HG02870 (cell line): ENCODE measurements at regions not wholly inside any gene's neighbourhood (a gene's known extent, or its start where the extent isn't known, plus 50 kb on each side); places are given as distances from the start of the nearest gene placed in this dataset.

Experiments
- ATAC-seq: cut with Tn5 transposase; IDR thresholded peaks from one replicate; pipeline ENCODE4 v1.9.1; 2021; ENCODE audit warnings: mild to moderate bottlenecking, moderate library complexity; ENCODE audit not compliant: unreplicated experiment

DNA sequence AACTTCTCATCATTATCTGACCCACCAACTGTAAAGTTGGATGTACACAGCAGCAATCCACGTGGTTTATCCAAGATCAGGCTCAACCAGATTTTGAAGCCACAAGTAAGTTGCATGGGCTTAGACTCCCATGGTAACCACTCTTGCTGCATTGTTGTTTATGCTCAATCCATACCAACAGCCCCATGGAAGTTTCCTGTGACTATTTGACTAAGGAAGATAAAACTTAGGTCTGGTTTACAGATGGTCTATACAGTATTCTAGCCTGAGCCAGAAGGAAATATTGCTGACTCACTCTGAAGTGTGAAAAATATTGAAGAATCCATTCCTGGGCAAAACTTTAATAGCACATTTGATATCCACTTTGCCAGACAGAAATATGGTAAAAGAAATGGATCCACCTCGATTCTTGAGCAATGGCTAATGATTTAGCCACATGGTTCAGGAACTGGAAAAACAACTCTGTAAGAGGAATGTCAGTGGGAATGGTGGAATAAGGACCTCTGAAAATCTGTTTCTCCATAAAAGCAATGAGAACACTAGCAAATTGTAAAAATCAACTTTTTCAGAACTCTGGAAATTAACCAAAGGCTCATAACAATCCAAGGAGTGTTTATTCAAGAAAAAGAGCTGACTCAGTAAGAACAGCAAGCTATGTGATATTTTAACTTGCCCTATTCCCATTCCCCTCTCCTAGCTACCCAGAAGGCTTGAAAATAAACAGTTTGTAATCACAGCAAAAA lies 162.9 kb upstream of the STT3B start:
- no peak for ATAC-seq

DNA sequence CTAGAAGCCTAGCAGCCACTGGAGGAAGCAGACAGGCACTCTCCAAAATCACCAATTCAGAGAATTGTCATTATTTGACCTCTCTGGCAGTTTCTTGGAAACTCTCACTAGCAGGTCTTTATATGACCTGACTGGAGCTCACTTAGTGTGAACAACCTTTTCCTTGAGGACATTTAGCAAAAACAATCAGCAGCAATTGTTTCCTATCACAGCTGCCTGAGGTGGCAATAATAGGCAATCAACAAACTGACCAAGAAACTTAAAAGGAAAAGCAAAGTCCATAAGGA lies 162.4 kb upstream of the STT3B start:
- ATAC-seq, result no peak

DNA sequence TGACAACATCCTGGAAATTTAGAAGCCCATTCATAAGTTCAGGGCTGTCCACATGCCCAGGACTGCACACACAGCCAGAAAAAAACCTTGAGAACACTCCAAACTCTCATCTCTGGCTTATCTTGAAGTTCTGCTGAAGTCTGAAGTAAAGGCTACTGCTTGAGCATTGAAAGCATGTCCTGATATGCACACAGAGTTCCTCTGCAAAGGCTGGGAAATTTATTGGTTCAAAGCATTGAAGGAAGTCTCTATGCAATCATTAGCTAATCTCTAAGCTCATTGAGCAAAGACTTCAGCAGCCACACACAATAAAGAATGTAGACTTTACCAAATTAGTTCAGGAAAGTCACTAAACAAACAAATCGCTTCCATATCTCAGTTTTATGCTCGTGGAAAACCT lies 162.0 kb upstream of the STT3B start:
- ATAC-seq, result no peak

DNA sequence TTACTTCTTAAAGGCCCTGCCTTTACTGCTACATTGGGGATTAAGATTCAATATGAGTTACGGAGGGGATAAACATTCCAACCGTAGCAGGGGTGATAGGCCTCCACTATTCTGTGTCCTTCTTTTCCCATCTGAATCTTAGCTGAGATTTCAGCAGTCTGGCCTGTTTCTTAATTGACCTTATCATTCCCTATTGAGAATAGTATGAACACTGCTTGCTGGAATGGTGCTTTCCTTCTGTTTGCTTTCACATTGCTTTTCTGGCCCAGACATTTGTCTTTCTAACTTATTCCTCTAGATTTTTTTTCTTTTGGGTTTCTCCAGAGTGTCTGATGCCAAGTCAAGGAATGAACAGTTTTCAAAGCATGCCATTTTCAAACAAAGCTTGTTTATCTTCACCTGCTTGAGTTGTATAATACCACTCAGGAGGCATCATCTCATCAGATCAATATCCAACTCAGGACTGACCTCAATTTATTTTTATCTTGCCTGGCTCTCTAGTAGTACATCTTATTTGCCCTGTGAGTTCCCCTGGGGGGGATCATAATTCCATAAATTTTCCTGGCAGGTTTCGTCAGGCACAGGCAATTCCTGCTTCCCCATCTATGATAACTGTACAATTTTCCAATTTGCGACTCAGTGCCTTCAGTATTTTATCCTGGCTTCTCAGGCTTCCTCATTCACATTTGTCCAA lies 161.1 kb upstream of the STT3B start:
- no peak for ATAC-seq

DNA sequence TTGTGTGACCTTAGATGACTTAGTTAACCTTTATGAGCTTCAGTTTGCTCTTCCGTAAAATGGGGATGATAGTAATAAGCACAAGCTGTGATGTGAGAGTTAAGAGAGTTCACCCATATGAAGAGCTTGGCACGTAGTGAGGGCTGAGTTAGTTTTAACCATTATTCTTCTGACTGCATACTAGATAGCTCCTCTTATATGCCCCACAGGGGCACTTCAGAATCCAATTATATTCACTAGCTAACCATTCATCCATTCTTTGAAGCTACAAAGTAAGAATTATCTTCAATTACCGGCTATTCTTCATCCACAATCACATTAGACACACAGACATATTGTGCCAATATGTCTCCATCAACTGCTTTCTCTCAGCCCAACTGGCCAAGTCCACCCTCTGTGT lies 159.0 kb upstream of the STT3B start:
- ATAC-seq, result no peak

DNA sequence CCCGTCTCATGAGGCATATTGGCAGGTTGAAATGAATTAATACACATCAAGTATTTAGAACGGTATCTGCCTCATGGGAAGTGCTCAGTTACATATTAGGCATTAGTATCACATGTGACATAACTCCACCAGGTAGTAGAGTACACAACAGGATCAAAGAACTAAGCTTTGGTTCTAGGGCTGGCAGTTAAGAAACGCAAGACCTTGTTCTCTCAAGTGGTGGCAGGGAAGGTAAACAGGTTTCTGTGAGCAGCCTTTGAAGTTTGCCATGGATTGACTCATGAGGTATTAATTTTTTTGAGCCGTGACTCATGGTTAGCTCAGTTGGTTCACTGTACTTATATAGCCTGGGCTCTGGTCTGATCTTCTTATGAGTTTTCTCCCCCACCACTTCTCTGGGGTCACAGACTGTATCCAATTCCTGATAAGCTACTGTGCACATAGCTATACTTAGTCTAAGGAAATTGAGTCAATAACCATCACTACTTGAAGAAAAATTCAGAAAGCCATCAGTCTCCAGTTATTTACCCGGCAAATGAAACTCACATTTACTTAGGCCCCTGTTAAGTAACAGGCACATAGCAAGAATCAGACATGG lies 155.6 kb upstream of the STT3B start:
- ATAC-seq, result no peak

DNA sequence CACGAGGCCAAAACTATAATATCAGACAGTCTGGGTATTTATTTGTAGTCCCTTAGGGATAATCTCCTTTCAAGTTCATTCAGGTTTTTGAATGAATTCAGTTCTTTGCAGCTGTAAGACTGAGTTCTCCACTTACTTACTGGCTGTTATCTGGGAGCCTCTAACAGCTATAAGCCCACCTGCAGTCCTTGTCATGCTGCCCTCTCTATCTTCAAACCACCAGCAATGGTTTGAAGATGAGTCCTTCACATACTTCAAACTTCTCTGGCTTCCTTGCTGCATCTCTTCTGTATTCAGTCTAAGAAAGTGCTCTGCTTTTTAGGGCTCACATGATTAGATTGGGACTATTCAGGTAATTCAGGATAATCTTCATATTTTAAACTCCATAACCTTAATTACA lies 154.5 kb upstream of the STT3B start:
- ATAC-seq, result no peak

DNA sequence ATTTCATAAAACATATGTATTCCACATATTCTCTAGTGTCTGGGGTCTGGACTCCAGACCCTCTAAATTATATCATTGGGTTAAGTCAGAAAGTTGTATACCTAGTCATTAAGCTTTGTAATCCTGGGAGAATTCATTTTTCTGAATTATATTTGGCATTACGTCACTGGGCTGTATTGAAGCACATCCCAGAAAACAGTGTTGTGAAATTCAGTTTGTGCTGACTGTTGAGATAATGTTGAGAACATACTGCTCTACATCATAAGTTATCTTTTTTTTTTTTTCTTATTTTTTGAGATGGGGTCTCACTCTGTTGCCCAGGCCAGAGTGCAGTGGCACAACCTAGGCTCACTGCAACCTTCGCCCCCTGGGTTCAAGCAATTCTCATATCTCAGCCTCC lies 153.1 kb upstream of the STT3B start:
- ATAC-seq, result no peak

DNA sequence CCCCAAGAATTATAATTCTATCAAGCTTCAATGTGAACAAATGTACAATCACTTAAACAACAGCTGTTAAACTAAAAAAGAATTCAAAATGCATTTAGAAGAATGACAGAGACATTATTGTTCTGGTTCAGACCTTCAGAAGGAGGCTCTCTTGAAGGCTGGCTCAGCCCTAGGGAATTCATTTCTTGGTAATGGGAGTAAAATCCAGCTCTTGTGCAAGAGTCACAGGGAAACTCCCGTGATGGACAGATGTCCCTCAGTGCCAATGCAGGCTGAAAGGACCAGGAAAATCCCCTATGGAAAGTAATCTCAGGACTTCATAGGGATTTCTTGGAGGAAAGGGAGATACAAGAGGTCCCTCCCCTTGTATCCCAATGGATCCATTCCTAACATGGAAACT lies 149.9 kb upstream of the STT3B start:
- ATAC-seq, result no peak

DNA sequence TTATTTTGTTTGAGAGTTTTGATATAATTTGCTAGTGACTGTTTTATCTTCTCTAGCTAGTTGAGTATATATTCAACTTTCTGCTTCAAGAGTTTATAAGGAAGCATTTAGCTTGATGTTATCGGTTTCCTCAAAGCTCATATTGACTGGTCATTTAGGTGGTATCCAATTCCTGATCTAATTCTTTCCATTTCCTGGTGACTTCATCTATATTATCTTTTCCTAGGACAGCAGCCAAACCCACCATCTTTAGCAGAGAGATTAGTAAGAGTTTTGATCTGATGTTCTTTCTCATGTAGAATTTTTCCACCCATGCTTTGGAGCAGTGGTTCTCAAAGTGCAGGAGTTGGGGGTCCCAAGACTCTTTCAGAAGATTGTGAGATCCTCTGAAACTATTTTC lies 148.6 kb upstream of the STT3B start:
- no peak for ATAC-seq

DNA sequence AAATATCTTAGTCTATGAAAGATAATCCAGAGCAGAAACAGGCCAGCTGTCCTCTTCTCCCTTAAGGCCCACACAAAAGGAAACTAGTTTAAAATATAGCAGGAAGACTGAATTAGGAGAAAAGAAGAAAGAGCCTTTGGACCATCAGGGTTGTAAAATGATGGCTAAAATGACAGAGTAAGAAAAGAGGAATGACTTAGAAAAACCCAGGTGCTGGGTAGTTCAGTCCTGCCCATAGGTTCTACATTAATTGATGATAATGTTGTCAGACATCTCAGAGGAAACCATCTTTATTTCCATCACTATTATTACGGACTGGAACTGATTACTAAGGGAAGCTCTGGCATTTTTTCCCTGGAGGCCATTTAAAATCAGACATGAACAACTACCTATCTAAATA lies 142.8 kb upstream of the STT3B start:
- no peak for ATAC-seq

DNA sequence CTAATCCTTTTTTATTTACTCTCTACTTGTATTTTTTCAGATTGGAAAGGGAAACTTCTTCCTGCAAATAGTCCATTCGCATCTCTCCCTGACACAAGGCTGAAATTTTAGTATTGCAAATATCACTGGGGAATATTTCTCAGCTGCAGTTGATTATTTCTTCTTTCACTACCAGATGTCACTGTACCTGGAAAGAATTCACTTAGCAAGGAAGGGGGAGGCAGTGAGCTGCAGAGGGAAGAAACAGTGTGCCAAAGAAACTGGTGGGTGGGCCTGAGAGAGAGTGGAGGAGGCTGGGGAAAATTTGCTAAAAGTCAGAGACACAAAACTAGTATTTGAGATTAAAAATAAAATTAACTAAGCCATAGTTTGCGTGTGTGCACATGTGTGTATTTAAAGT lies 142.3 kb upstream of the STT3B start:
- ATAC-seq, result no peak

DNA sequence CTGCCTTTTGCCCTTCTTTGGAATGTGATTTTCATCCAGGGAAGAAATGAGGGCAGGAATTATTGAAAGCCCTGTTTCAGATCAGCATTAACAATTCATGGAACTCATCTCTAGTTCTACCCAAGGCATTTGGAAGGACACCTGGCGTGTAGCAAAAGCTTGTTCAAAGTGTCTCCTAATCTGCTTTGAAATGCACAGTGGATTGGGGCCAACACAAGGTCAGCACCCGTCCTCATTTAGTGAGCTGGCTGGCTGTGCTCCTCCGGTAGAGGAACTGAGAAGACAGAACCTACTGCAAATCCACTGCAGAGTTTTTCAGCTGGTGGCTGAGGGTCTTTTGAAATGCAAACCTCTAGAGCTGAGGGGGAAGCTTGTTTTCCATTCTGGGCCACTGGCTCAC lies 141.6 kb upstream of the STT3B start:
- peak; percentile 58 for ATAC-seq

DNA sequence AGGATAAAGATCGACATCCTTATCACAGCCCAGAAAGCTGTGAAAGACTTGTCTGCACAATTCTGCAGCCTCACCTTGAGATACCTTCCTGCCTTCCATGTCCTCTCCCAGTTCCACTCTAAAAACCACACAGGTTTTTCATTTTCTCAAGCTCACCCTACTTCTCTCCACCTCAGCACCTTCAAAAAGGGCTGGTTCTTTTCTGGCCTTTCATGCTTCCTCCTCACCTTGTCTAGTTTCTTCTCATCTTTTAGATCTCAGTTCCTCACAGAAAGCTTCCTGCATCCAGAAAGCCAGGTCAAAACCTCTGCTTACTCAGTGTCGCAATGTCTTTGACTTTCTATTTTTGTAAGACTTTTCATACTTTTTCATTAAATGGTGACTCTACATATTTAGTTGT lies 140.2 kb upstream of the STT3B start:
- ATAC-seq, result peak; percentile 74

DNA sequence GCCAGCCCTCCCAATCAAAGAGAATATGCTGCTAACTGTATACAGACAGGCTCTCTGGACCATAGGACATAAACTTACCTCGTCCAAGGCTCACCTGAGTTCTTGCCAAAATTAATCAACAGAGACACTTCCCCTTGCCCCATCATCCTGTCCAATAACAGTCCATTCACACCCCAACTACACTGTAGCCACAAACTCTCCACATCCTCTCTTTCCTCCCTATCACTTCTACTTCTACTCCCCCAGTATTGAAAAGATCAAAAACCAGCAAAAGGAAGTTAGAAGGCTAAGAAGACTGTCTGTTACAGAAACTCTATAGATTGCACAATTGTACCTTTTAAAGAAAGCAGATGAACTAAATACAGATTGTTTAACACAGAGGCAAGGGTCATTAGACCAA lies 133.5 kb upstream of the STT3B start:
- ATAC-seq, result no peak

DNA sequence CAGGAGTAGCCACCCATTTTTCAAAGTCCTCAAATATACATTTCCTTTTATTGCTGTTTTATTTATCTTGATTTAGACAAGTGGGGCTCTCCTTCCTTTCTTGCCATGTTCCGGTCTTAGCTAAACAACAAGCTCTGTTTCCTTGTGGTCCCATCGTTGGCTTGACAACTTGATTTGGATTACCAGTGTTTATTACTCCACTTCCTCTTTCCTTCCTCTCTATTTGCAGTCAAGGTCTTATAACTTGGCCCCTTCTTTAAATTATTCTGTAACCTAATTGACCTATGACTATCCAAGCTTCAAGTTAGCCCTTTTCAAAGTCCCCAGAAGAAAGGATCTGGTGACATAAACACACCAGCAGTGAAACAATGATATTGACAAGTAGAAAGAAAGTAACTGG lies 130.6 kb upstream of the STT3B start:
- no peak for ATAC-seq

DNA sequence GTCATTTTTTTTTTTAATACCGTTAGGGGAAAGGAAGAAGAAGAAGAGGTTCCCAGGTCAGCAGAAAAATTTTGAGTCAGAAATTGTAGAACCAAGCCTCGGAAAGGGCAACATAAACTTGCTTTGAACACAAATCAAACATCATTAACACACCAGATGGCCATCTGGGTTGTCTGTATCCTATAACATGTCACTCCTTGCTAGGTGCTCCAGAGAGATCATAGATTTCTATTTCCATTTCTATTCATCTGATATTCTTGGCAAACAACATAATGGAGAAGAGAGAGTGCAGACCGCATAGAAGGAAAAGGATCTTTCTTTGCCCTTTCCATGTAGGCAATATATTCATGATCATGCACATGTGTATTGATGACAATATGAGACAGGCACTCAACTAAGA lies 129.5 kb upstream of the STT3B start:
- no peak for ATAC-seq

DNA sequence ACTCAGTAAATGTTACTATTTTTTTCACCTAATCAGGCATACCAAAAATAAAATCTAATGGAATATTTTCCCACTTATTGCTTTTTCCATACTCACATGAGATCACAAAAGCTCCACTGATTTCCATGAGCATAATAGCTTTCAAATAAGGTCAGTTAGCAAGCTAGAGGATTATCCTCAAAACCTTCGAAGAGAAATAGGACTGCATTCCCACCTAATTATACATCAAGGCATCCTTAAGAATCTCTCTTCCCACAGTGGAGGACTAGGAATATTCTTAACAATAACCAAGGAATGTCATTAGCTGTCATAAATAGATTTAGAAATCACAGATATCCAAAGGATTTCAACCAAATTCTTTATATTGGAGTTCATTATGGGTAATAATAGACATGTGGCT lies 127.9 kb upstream of the STT3B start:
- ATAC-seq, result no peak

DNA sequence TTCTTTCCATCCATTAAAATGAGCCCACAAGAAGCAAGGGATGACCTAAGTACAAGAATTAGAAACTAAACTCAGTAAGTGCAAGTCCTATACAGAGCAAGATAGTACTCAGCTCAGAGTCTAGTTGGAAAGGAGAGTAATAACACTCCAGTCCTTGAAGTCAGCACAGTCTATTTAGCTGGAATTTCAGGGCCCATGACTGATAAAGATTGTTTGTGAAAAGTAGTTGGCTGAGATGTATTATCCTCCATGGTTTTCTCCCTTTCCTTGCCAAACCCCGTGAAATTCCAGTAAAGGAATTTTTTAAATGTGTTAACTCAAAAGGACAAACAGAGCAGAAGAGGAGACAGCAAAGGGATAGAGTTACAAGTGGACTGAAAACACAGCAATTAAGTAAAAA lies 127.2 kb upstream of the STT3B start:
- no peak for ATAC-seq

DNA sequence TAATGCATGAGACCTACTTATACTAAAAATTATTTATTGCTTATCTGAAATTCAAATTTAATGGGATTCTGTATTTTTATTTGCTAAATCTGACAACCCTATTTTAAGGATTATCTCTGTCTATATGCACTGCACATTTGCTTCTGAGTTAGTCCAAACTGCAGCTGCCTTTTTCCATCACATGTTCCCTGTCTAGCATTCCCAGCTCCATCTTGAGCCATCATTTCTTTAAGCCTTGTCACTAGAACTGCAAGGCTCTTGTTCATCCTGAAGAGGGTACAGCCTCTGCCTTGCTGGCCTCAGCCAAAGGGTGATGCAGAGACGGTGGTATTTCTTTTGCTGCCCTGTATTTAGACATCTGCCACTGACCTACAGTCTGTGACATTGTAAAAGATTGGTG lies 125.8 kb upstream of the STT3B start:
- no peak for ATAC-seq

DNA sequence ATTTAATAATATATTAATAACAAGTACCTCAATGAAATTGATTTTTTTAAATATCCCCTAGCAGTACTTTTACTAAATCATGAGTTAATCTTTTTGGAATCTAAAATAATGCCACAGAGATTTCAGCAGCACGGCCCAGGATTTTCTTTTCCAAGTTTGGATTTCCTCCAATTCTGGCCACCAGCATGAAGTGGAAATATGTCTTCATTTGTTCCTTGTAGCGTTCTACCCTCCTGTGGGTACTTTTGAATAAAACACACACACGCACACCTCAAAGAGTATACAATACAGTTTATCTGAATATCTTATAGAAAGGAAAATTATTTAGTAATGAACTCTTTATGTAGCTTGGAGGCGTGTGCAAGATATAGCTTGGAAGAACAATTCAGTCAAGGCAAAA lies 125.1 kb upstream of the STT3B start:
- no peak for ATAC-seq

DNA sequence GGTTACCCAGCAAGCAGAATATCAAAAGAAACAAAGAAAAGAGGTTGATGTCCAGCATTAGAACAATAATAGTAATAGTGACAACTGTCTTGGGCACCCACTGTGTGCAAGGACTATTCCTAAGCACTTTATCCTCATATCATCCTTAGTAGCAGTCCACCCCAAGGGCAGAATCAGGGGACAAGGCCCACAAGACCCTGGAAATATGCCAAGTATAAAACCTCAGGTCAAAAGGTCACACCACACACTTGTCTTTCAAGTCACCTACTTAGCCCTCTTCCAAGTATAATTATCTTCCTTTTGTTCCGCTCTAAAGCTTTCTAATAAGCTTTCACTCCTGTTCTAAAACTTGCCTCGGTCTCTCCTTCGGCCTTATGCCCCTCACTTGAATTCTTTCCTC lies 124.0 kb upstream of the STT3B start:
- no peak for ATAC-seq

DNA sequence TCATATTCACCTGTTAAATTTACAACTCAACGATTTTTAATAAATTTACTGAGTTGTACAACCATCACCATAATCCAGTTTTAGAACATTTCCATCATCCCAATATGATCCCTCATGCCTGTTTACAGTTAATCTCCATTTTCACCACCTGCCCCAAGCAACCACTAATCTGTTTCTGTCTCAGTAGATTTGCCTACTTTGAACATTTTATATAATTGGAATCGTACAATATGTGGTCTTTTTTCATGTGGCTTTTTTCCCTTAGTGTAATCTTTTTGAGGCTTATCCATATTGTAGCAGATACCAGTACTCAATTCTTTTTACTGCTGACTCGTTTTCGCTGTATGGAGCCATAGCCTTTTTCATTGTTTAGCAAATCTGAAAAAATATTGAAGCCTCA lies 123.3 kb upstream of the STT3B start:
- no peak for ATAC-seq
